CD4-positive, alpha-beta T cell treated with Interleukin-17A for 1 hour (primary cell): ENCODE measurements at regions not wholly inside any gene's neighbourhood (a gene's known extent, or its start where the extent isn't known, plus 50 kb on each side); places are given as distances from the start of the nearest gene placed in this dataset.
"Not testable (repeated sequence)": the region's sequence is repeated elsewhere in the genome, so short reads cannot be mapped to it uniquely, and the experiment has no call there.

Experiments
- DNase-seq: peaks from one replicate; pipeline ENCODE4 v3.0.0-alpha.2; 2020

DNA sequence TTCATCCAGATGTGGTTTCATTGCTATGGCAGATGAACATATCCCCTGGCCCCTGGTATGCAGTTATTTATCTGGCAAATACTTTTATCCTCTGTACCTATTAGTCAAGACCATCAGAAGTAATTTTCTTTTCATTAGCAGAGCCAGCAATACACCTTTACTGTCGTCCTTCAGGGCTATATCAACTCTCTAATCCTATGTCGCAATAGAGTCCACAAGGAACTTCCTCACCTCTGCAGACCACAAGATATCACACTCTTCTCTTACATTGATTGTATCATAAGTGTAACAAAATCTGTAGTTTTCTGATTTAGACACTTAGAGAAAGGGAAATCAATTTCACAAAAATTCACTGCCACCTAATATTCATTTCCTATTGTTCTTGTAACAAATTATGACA is 252.9 kb upstream of the DCC start:
- DNase-seq, result no peak

GRCh38 chr18:52090005-52090404 is 250.0 kb upstream of the DCC start:
- DNase-seq, result no peak

- DNase-seq, result no peak
Observed at GRCh38 chr18:52093171-52093570, 246.8 kb upstream of the DCC start.

DNA sequence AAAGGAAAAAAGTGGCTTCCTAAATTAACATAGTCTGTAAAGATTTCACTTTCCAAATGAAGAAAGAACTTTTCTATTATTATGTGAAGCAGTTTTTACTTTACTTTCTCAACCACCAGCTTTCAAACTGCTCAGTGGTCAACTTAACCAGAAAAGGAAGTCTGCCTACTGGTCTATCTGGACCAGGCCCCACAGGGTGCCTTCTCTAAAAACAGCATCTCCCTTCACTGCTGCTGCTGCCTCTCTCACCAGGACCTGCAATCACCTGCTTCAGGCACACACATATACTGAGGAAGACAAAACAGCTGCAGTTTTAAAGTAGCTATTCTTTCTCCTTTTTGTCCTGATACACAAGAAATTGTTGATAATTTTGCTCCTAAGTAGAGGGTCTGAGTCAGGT is 221.3 kb upstream of the DCC start:
- no peak for DNase-seq

- no peak for DNase-seq
Observed at GRCh38 chr18:52130624-52131301, 209.2 kb upstream of the DCC start.

DNA sequence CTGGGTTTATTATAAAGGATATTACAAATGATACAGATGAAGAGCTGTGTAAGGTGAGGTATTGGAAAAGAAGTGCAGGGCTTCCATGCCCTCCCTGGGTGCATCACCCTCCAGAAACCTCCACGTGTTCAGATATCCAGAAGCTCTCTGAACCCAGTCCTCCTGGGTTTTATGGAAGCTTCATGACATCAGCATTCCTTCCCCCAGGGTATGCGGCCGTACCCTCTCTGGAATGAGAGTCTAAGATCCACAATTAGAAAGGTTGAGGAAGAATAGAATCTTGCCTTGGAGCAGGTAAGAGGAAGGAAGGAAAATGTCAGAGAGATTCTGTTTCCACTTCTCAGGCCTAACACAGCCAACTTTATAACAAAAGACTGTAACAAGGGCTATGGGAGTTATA is 208.2 kb upstream of the DCC start:
- DNase-seq, result no peak

GRCh38 chr18:52136532-52136931 is 203.5 kb upstream of the DCC start:
- DNase-seq, result no peak

DNA sequence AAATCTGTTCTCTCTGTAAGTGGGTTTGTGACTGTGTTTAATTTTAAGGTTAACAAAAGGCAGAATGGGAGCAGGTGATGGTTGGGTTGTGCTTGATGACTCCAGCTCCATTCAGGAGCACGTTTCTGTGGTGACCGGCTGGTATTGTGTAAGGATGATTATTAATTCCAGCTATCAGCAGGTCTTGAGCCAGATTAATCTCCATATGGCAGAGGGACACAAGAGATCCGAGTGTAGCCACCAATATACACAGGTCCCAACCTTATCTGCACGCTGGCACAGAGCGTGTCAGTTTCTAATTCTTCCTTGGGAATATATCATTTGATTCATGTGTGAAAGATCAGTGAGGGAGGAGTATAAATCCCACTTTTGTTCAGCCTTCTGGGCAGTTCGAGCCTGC is 199.0 kb upstream of the DCC start:
- DNase-seq, result no peak

- no peak for DNase-seq
Observed at GRCh38 chr18:52150050-52150449, 189.9 kb upstream of the DCC start.

- DNase-seq, result no peak
Observed at GRCh38 chr18:52152036-52152435, 188.0 kb upstream of the DCC start.

- no peak for DNase-seq
Observed at GRCh38 chr18:52156166-52156565, 183.8 kb upstream of the DCC start.

GRCh38 chr18:52160636-52161035 is 179.4 kb upstream of the DCC start:
- DNase-seq, result no peak

GRCh38 chr18:52163478-52163877 is 176.5 kb upstream of the DCC start:
- DNase-seq, result no peak

GRCh38 chr18:52168131-52168530 is 171.9 kb upstream of the DCC start:
- DNase-seq, result not testable (repeated sequence)

DNA sequence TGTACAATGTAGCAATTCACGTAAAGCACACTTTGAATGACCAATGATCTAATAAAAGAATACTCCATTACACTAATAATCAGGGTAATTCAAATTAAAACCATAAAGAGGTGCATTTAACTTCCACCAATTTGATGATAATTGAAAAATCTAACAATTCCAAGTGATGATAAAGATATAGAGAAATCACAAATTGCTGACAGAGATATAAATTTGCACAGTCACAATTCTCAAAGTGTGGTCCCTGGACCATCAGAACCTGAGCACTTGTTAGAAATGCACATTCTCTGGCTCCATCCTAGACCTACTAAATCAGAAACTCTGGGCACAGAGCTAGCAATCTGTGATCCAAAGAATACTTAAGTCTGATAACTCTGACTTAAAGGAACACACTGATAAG is 165.8 kb upstream of the DCC start:
- no peak for DNase-seq

DNA sequence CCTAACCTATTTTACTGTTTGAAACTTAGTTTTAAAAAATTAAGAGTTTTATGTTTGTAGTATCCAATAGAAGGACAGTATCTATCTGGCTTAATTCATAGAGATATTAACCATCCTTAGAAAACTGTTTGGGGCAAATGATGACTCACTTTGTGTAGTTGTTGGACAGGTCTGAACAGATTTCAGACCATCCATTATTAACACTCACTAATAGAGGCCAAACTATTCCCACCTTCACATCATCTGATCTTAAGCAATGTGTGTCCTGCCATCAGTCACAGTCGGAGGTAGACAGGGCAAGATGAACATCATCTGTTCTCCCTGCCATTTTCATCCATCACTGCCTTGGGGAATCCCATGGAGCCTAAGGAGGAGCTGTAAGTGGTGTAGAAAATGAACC is 164.6 kb upstream of the DCC start:
- DNase-seq, result no peak

- DNase-seq, result no peak
Observed at GRCh38 chr18:52183107-52183506, 156.9 kb upstream of the DCC start.

DNA sequence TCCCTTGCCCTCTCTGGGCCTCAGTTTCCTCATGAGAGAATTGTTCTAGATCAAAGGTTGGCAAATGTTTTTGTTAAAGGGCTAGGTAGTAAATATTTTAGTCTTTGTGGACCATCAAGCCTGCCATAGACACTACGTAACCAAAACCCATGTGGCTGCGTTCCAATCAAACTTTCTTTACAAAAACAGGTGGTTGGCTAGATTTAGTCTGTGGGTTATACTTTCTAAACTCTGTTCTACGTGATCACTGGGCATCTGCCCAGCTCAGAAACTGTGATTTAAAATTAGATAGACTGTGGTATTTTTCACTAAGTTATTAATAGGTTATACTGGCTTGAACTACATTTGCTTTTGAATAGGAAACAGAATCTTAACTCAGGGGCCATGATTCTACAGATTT is 149.8 kb upstream of the DCC start:
- no peak for DNase-seq

GRCh38 chr18:52190631-52191030 is 149.4 kb upstream of the DCC start:
- no peak for DNase-seq

DNA sequence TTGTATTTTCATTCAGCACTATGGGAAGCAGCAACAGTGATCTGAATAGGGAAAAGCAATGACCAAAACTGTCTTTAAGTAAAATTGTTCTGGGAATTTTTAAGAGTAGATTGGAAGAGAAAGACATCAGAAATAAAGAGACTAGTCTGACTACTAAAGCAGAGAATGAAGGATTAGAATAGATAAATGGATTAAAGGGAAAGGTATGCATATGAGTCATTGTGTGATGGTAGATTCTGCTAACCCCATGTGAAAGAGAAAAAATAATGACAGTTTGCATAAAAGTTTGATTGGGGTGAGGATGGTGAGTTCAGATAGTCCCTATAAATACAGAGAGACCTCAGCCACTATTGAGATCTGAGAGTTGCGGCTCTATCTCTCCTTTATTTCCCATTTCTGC is 139.6 kb upstream of the DCC start:
- no peak for DNase-seq

GRCh38 chr18:52200921-52201663 is 138.9 kb upstream of the DCC start:
- no peak for DNase-seq

GRCh38 chr18:52208646-52209045 is 131.4 kb upstream of the DCC start:
- no peak for DNase-seq

GRCh38 chr18:52216109-52216508 is 123.9 kb upstream of the DCC start:
- DNase-seq, result no peak

GRCh38 chr18:52216666-52217065 is 123.3 kb upstream of the DCC start:
- no peak for DNase-seq

DNA sequence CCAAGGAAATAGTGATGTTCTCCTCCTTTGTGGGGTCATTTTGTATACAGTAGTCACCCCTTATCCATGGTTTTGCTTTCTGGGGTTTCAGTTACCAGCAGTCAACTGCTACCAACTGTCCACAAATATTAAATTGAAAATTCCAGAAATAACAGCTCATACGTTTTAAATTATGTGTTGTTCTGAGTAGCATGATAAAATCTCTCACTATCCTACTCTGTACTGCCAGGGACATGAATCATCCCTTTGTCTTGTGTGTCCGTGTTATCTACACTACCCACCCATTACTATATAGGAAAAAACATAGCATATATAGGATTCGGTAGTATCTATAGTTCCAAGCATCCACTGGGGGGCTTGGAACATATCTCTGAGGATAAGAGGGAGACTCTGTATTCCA is 120.9 kb upstream of the DCC start:
- DNase-seq, result no peak
